ENCODE measurements at regions not wholly inside any gene's neighbourhood (a gene's known extent, or its start where the extent isn't known, plus 50 kb on each side); places are given as distances from the start of the nearest gene placed in this dataset.

- TF ChIP-seq POLR2A (IDR thresholded peaks at IDR 0.05) (no peak), CTCF (IDR thresholded peaks at IDR 0.05) (no peak)
Measured at GRCh38 chr7:17586711-17587110, 288.3 kb downstream of the AHR start.

Data from right lobe of liver (tissue), 4 donors.